ENCODE measurements at regions not wholly inside any gene's neighbourhood (a gene's known extent, or its start where the extent isn't known, plus 50 kb on each side); places are given as distances from the start of the nearest gene placed in this dataset.

GRCh38 chr2:16079637-16080036, 139.3 kb downstream of the MYCN start:
- intact Hi-C loops (cut with DNase I, micrococcal nuclease): no loop called here
- ATAC-seq (peak; percentile 49), DNase-seq (no peak)

GRCh38 chr2:16077601-16078000, 137.3 kb downstream of the MYCN start:
- ATAC-seq (no peak), DNase-seq (no peak)
- intact Hi-C loops (cut with DNase I, micrococcal nuclease): no loop called here

GRCh38 chr2:16076911-16077310, 136.6 kb downstream of the MYCN start:
- no peak for ATAC-seq

DNA sequence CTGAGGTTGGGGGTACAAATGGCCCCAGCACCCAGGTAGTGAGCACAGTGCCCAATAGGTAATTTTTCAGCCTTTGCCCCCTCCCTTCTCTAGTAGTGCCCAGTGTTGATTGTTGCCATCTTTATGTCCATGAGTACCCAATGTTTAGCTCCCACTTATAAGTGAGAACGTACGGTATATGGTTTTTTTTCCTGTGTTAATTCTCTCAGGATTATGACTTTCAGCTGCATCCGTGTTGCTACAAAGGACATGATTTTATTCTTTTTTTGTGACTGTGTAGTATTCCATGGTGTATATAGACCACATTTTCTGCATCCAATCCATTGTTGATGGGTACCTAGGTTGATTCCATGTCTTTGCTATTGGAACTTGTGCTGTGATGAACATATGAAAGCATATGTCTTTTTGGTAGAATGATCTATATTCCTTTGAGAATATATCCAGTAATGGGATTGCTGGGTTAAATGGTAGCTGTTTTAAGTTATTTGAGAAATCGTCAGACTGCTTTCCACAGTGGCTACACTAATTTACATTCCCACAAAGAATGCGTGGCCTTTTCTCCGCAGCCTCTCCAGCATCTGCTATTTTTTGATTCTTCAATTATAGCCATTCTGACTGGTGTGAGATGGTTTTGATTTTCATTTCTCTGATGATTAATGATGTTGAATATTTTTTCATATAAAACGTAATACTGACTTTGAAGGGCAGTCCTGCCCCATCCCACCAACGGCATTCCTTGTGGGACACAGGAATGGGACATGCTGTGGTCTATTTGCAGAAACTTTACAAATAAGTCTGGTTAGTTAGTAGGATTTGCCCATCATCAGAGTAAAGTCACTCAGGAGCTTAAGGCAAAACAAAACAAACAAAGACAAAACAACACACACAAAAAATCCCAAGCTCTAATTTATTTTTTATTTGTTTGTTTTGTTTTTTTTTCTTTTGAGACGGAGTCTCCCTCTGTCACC, 135.0 kb downstream of the MYCN start:
- intact Hi-C loops (cut with DNase I, micrococcal nuclease): no loop called here
- ATAC-seq (no peak), DNase-seq (no peak)

More at GRCh38 chr2:16076911-16077310, 136.6 kb downstream of the MYCN start:
- intact Hi-C loops (cut with DNase I, micrococcal nuclease): no loop called here
- DNase-seq: no peak

- intact Hi-C loops (cut with DNase I, micrococcal nuclease): no loop called here
- ATAC-seq (no peak), DNase-seq (no peak)
Measured at GRCh38 chr2:16073921-16074425, 133.6 kb downstream of the MYCN start.

DNA sequence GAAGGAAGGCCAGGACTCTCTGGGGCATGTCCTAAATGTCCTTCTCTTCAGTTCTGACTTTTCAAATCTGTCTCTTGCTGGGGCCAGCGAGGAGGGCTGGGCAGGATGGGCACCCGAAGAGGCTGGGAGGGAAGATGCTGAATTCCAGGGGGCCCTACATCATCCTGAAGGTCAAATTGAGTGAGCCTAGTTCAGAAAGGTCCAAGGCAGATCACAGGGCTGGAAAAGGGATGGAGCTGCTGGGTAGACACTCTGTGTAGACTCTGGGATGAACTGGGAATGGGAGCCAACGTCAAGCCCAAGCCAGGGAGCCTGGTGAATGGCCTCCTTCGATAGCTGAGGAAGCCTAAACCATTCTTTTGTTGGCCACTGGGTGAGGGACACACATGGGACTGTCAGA, 133.1 kb downstream of the MYCN start:
- intact Hi-C loops (cut with DNase I, micrococcal nuclease): no loop called here
- ATAC-seq (no peak), DNase-seq (no peak)

DNA sequence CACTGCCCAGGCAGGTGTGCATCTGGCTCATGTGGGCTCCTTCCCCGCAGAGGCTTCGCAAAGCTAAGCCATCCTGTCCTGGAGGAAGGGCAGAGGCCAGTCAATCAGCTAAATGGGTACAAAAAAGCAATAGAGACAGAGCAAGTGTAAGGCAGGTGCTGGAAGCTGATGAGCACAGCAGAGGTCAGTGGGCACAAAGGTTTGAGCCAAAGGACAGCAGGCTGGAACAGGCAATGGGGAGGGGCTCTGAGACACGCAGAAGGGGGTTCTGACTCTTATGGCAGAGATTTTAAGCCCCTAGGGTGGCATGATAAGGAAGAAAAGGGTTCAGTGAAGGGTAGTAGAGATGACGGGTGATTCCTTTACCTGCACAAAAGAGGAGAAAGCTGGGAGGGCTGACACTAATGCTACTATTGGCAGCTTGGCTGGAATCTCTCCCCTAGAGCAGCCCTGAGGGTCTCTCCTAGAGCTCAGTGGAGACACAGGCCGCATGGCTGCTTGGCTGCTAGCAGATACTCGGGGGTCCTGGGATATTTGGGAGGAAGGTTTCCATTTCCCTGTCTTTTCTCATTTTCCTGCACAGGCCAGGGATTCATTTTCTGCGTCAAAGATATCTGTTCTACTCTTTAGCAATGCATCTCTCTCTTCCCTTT, 132.4 kb downstream of the MYCN start:
- no peak for ATAC-seq
- no peak for DNase-seq
- intact Hi-C loops (cut with DNase I, micrococcal nuclease): no loop called here

- ATAC-seq (no peak), DNase-seq (no peak)
- intact Hi-C loops (cut with DNase I, micrococcal nuclease): no loop called here
Measured at GRCh38 chr2:16071865-16072637, 131.7 kb downstream of the MYCN start.

- ATAC-seq (no peak), DNase-seq (no peak)
- intact Hi-C loops (cut with DNase I, micrococcal nuclease): no loop called here
Measured at GRCh38 chr2:16071039-16071864, 130.9 kb downstream of the MYCN start.

DNA sequence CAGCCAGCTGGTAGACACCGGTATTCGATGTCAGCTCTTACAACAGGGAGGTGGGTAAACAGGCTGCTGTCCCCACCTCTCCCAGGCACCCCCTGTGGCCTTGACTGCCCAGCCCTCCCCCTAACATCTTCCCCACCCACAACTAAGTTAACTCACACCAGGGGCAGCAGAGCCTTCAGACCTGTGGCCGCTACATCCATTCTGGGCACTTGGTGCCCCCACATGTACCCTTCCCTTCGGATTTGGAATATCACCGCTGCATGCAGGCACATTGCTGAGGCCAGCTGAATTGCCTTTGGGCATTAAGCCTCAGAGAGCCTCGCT, 130.3 kb downstream of the MYCN start:
- no peak for ATAC-seq
- intact Hi-C loops (cut with DNase I, micrococcal nuclease): no loop called here
- no peak for DNase-seq

- DNase-seq (no peak), ATAC-seq (no peak)
- intact Hi-C loops (cut with DNase I, micrococcal nuclease): no loop called here
Measured at GRCh38 chr2:16069933-16070647, 129.7 kb downstream of the MYCN start.

DNA sequence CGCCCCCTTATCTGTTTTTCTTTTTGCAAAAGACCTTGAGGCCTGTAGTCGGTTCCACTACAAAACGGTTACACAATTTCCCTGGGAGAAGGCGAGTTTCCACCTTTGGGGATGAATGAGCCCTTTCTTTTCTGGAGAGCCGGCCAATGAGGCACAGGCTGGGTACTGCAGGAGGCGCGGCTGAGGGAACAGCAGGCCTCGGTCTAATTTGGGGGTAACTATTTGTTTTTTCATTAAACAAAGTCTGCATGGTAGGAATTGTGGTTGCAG, 129.2 kb downstream of the MYCN start:
- no peak for DNase-seq
- no peak for ATAC-seq
- intact Hi-C loops (cut with DNase I, micrococcal nuclease): no loop called here

GRCh38 chr2:16068552-16068940, 128.2 kb downstream of the MYCN start:
- intact Hi-C loops (cut with DNase I, micrococcal nuclease): no loop called here
- ATAC-seq (no peak), DNase-seq (no peak)

DNA sequence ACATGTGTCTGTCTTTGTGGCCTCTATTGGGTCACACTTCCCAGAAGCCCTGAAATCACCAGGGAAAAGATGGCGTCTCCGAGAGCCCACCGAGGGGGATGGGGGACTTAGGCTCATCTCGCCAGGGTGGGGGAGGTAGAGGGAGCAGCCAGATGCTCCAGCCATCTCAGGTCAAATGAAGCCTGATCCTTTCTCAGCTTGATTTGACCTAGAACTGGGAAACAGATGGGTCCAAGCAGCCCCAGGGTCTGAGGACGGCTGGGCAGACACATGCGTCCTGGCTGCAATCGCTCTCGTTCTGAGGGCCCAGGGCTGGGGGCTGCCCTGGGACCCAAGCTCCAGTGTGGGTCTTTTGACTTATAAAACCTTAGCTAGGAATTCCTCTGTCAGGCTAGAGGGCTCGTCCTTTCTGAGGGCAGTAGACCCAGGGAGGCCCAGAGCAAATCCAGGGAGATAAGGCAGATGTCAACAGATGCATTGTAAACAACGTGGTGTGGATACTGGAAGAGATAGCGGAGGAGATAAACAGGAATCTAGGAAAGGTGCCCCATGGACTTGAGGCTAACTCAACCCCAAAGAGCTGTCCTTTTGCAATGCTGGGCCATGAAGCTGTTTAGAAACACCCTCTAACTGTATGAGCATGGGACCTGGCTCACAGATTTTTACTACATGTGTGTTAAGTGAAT, 127.7 kb downstream of the MYCN start:
- ATAC-seq (no peak), DNase-seq (no peak)
- intact Hi-C loops (cut with DNase I, micrococcal nuclease): no loop called here

GRCh38 chr2:16067444-16067843, 127.1 kb downstream of the MYCN start:
- no peak for ATAC-seq
- intact Hi-C loops (cut with DNase I, micrococcal nuclease): no loop called here
- DNase-seq: no peak

DNA sequence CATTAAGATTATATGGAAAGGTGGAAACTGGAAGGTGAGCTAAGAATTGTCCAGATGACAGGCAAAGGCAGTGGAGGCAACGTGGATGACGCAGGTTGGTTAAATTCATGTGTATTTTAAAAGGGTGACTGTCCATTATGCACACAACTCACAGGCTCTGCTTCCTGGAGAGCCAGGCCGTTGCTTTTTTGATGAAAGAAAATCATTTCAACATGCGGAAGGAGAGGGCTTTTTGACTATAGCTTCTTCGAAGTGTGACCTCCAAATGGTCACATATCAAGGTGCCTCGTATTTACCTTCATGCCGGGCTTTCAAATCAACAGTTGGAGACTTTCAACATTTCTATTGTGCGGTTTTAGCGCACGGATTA, 126.7 kb downstream of the MYCN start:
- DNase-seq: no peak
- intact Hi-C loops (cut with DNase I, micrococcal nuclease): no loop called here
- no peak for ATAC-seq

DNA sequence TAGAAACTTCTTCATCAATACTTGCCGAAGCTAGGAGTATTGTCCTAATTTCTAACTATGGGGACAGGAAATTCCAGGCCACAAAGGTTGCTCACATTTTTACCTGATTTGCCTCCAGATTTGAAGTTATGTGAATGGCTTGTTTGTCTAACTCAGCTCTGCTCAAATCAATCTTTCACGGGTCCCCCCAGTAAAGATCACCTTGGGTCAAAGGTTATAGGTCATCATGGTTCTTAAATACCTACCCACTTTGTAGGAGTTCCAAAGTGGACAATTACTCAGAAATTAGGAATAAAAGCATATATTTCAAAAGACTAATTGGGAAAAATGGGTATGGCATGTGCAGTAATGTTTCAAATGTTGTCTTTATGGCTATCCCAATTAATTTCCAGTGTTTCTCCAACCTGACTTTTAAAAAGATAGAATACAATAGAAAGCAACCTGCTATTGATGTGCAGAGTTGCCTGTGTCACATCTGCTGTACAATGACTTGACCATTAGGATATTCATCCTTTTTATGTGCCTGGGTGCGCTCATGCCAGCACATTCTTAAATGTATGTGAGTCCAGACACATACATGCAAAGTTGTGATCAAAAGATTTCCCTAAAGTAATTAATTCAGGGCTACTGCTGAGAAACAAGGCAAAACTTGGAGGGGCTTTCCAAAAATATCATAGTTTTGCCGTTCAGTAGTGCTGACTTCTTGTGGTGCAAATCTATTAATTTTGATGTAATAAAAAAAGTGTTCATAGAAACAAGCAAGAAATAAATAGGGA, 126.1 kb downstream of the MYCN start:
- no peak for DNase-seq
- intact Hi-C loops (cut with DNase I, micrococcal nuclease): no loop called here
- ATAC-seq: no peak

Data from left colon (tissue), 2 donors.